Activated CD8-positive, alpha-beta T cell treated with anti-CD3 and anti-CD28 coated beads for 36 hours (primary cell): ENCODE measurements at regions not wholly inside any gene's neighbourhood (a gene's known extent, or its start where the extent isn't known, plus 50 kb on each side); places are given as distances from the start of the nearest gene placed in this dataset.

ENCODE experiments used
- ATAC-seq: fragments of 200-7000 bp; cut with Tn5 transposase; one replicate; pipeline ENCODE4 v1.10.0; 2021; ENCODE audit warnings: mild to moderate bottlenecking, moderate library complexity
- CTCF ChIA-PET: fragments of 350-600 bp; sonication (Branson Sonifier 250); formaldehyde crosslinking; loops from one replicate; lab custom pipeline; 2021; ENCODE audit warnings: antibody characterized with exemption; lab: Charles Lee
- POLR2A ChIA-PET: fragments of 350-600 bp; sonication (Branson Sonifier 250); formaldehyde crosslinking; loops from one replicate; lab custom pipeline; 2021; ENCODE audit warnings: antibody characterized with exemption; lab: Charles Lee
- DNase-seq: peaks from one replicate; pipeline ENCODE4 v3.0.0-alpha.2; 2020
- H3K27ac Mint-ChIP-seq: one replicate; pipeline ENCODE4 v1.8.0; 2021; ENCODE audit warnings: mild to moderate bottlenecking, mixed read lengths
- H3K27me3 Mint-ChIP-seq: one replicate; pipeline ENCODE4 v1.8.0; 2021; ENCODE audit warnings: mixed read lengths
- H3K36me3 Mint-ChIP-seq: one replicate; pipeline ENCODE4 v1.8.0; 2021; ENCODE audit warnings: low read depth, mixed read lengths
- H3K4me1 Mint-ChIP-seq: one replicate; pipeline ENCODE4 v1.8.0; 2021; ENCODE audit warnings: low read depth, mixed read lengths
- H3K4me3 Mint-ChIP-seq: one replicate; pipeline ENCODE4 v1.8.0; 2021; ENCODE audit warnings: mild to moderate bottlenecking, moderate library complexity, mixed read lengths
- H3K9me3 Mint-ChIP-seq: one replicate; pipeline ENCODE4 v1.8.0; 2021; ENCODE audit warnings: mixed read lengths
- intact Hi-C: fragments of 100-400 bp; cut with micrococcal nuclease; formaldehyde crosslinking; loops from one replicate; pipeline ENCODE4 v1.10.0; 2022
- TF ChIP-seq, protein P1 (sequence below): fragments of 200-600 bp; IDR thresholded peaks from one replicate; pipeline ENCODE4 v1.8.0; 2022; ENCODE audit warnings: antibody characterized with exemption, mild to moderate bottlenecking

- POLR2A ChIA-PET, result no interaction called here
- no peak for DNase-seq
- intact Hi-C loops, result no loop called here
- H3K27me3 Mint-ChIP-seq, result peaks cover 10% of the 10 kb centered on the region
- no peak overlapping the region for H3K4me3 Mint-ChIP-seq
- no peaks in the 10 kb centered on the region for H3K4me1 Mint-ChIP-seq
- ATAC-seq, result no peak
- H3K27ac Mint-ChIP-seq, result no peak overlapping the region
- CTCF ChIA-PET, result no interaction called here
- TF ChIP-seq, protein P1, sequence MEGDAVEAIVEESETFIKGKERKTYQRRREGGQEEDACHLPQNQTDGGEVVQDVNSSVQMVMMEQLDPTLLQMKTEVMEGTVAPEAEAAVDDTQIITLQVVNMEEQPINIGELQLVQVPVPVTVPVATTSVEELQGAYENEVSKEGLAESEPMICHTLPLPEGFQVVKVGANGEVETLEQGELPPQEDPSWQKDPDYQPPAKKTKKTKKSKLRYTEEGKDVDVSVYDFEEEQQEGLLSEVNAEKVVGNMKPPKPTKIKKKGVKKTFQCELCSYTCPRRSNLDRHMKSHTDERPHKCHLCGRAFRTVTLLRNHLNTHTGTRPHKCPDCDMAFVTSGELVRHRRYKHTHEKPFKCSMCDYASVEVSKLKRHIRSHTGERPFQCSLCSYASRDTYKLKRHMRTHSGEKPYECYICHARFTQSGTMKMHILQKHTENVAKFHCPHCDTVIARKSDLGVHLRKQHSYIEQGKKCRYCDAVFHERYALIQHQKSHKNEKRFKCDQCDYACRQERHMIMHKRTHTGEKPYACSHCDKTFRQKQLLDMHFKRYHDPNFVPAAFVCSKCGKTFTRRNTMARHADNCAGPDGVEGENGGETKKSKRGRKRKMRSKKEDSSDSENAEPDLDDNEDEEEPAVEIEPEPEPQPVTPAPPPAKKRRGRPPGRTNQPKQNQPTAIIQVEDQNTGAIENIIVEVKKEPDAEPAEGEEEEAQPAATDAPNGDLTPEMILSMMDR, result no peak
- H3K36me3 Mint-ChIP-seq, result no peaks in the 10 kb centered on the region
- H3K9me3 Mint-ChIP-seq, result no peaks in the 10 kb centered on the region
Measured at GRCh38 chr10:117754770-117755658, 212.5 kb downstream of the EMX2 start.

DNA sequence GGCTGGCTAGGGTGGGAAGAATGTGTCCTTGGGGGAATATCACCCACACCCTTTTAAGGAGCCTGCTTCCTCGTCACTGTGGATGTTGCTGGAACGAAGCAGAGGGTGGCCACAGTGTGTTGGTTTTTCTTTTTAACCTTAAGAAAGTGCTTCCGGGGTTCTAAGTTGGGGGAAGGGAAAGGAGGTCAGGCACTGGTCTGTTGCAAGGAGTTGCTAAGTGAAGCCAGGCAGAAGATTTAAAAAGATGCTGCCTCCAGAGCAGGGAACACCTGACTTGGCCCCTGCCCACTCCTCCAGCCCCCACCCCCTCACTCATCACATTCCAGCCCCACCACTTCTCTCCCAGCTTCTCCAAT is 213.1 kb downstream of the EMX2 start:
- peaks cover 12% of the 10 kb centered on the region for H3K27me3 Mint-ChIP-seq
- no peak for DNase-seq
- H3K4me1 Mint-ChIP-seq, result no peaks in the 10 kb centered on the region
- no peaks in the 10 kb centered on the region for H3K9me3 Mint-ChIP-seq
- CTCF ChIA-PET, result no interaction called here
- H3K36me3 Mint-ChIP-seq, result no peaks in the 10 kb centered on the region
- intact Hi-C loops, result no loop called here
- no peak overlapping the region for H3K27ac Mint-ChIP-seq
- no peak overlapping the region for H3K4me3 Mint-ChIP-seq
- TF ChIP-seq, protein P1, result no peak
- POLR2A ChIA-PET, result no interaction called here
- ATAC-seq, result no peak

DNA sequence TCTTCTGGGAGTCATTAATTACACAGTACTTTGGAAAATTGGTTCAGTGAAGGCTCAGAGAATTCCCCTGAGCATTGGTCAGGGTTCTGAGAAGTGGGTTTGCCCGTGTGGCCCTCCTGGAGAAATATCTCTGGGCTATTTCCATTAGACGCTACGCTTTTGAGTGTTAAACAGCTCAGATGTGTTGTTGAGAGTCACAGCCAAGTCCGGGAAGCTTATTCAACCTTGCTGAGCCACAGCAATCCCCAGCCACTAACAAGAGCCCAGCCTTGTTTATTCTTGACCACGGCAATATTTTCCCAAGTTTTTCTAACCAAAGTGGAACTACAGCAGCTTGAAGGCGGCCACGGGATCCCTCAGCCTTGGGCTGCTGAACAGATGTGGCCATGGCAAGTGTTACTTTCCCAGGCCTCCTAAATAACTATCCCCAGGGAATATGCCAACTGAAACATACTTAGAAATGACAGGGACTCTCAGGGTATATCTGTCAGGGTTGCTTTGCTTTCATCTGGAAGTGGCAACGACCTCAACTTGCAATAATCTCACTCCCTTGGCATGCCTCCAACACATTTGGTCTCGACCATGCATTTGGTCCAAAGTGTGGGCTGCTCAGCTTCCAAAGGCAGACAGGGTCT is 214.7 kb downstream of the EMX2 start:
- Mint-ChIP-seq H3K4me1 (no peaks in the 10 kb centered on the region), H3K36me3 (no peaks in the 10 kb centered on the region), H3K4me3 (no peak overlapping the region), H3K9me3 (no peaks in the 10 kb centered on the region), H3K27ac (no peak overlapping the region), H3K27me3 (peaks cover 16% of the 10 kb centered on the region)
- TF ChIP-seq, protein P1, result no peak
- DNase-seq, result no peak
- POLR2A ChIA-PET, result no interaction called here
- no peak for ATAC-seq
- intact Hi-C loops, result no loop called here
- CTCF ChIA-PET, result no interaction called here

DNA sequence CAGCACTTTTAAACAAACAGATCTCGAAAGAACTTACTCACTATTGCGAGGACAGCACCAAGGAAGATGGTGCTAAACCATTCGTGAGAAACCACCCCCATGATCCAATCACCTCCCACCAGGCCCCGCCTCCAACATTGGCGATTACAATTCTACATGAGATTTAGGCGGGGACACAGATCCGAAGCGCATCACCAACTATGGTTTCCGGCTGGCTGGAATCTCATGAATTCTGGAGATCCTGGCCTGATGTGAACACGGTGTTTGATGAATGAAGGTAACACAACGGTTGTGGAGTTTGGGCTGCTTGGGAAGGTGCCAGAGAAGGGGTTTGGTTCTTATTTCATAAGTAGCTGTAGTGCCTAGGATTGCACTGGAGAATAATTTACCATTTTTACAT is 216.7 kb downstream of the EMX2 start:
- Mint-ChIP-seq H3K36me3 (no peaks in the 10 kb centered on the region), H3K4me1 (no peaks in the 10 kb centered on the region), H3K9me3 (no peaks in the 10 kb centered on the region), H3K4me3 (no peak overlapping the region), H3K27ac (no peak overlapping the region), H3K27me3 (peaks cover 20% of the 10 kb centered on the region)
- ATAC-seq (no peak), DNase-seq (no peak)
- intact Hi-C loops, result no loop called here
- ChIA-PET CTCF (no interaction called here), POLR2A (no interaction called here)
- TF ChIP-seq, protein P1, result no peak

- TF ChIP-seq, protein P1, result no peak
- Mint-ChIP-seq H3K27me3 (peaks cover 16% of the 10 kb centered on the region), H3K36me3 (no peaks in the 10 kb centered on the region), H3K27ac (no peak overlapping the region), H3K4me1 (no peaks in the 10 kb centered on the region), H3K9me3 (no peaks in the 10 kb centered on the region), H3K4me3 (no peak overlapping the region)
- ChIA-PET POLR2A (no interaction called here), CTCF (no interaction called here)
- intact Hi-C loops, result no loop called here
- DNase-seq (no peak), ATAC-seq (no peak)
Measured at GRCh38 chr10:117761695-117762094, 219.1 kb downstream of the EMX2 start.
